ENCODE measurements at regions not wholly inside any gene's neighbourhood (a gene's known extent, or its start where the extent isn't known, plus 50 kb on each side); places are given as distances from the start of the nearest gene placed in this dataset.

DNA sequence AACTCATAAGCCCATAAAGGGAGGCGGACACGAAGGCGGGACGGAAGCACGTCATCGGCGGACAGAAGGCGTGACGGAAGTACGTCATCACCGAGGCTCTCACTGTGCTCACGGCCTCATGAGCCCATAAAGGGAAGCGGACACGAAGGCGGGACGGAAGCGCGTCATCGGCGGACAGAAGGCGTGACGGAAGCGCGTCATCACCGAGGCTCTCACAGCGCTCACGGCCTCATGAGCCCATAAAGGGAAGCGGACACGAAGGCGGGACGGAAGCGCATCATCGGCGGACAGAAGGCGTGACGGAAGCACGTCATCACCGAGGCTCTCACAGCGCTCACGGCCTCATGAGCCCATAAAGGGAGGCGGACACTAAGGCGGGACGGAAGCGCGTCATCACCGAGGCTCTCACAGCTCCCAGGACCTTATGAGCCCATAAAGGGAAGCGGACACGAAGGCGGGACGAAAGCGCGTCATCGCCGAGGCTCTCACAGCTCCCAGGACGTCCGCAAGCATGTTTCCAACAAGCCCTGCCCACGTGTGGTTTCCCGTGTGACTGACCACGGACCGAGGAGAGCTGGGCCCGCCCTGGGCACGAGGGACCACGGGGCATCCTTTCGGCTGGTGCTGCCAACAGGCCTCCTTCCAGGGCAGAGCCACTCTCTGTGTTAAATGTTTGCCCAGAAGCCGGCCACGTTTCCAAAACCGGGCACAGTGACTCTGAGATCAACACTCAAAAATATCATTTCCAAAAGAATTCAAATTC is 182.7 kb upstream of the SALL3 start:
- no peaks in the 10 kb centered on the region for H4K20me1 ChIP-seq (ENCODE audit: insufficient read depth, low read length)
- H3K4me1 ChIP-seq (ENCODE audit: insufficient read depth, low read length, poor library complexity, severe bottlenecking) = no peaks in the 10 kb centered on the region
- H3K36me3 ChIP-seq (ENCODE audit: insufficient read depth, low read length) = no peaks in the 10 kb centered on the region
- no peaks in the 10 kb centered on the region for H3K9me3 ChIP-seq (ENCODE audit: low read length)
- H2AFZ ChIP-seq (ENCODE audit: low read length) = no peak overlapping the region
- H3K9me2 ChIP-seq (ENCODE audit: insufficient read depth, low read length) = no peaks in the 10 kb centered on the region
- intact Hi-C loops (cut with micrococcal nuclease; ENCODE audit: unreplicated experiment) = no loop called here
- no peak for DNase-seq (ENCODE audit: low spot score)
- no peak overlapping the region for H3K4me2 ChIP-seq (ENCODE audit: low read length)
- ChIA-PET POLR2A (no interaction called here), CTCF (ENCODE audit: unreplicated experiment) (no interaction called here)
- H3K4me3 ChIP-seq (ENCODE audit: low read depth, low read length, poor library complexity, severe bottlenecking) = no peak overlapping the region
- TF ChIP-seq CTCF (conservative IDR thresholded peaks at IDR 0.05; ENCODE audit: low read length) (no peak), EZH2phosphoT487 (IDR thresholded peaks at IDR 0.05; ENCODE audit: borderline replicate concordance, low read depth, low read length) (no peak)
- no TSS peak for BruUV-seq (replicated peaks)
- H3K79me2 ChIP-seq (ENCODE audit: insufficient read depth, low read depth, low read length) = no peaks in the 10 kb centered on the region
- H3K27ac ChIP-seq (ENCODE audit: low read depth, low read length, poor library complexity, severe bottlenecking) = no peak overlapping the region

- no peak overlapping the region for H3K4me2 ChIP-seq (ENCODE audit: low read length)
- DNase-seq (ENCODE audit: low spot score) = no peak
- H3K4me1 ChIP-seq (ENCODE audit: insufficient read depth, low read length, poor library complexity, severe bottlenecking) = no peaks in the 10 kb centered on the region
- H4K20me1 ChIP-seq (ENCODE audit: insufficient read depth, low read length) = no peaks in the 10 kb centered on the region
- no peaks in the 10 kb centered on the region for H3K9me2 ChIP-seq (ENCODE audit: insufficient read depth, low read length)
- intact Hi-C loops (cut with micrococcal nuclease; ENCODE audit: unreplicated experiment) = no loop called here
- no peak overlapping the region for H3K4me3 ChIP-seq (ENCODE audit: low read depth, low read length, poor library complexity, severe bottlenecking)
- TF ChIP-seq EZH2phosphoT487 (IDR thresholded peaks at IDR 0.05; ENCODE audit: borderline replicate concordance, low read depth, low read length) = no peak
- no peak for TF ChIP-seq CTCF (conservative IDR thresholded peaks at IDR 0.05; ENCODE audit: low read length)
- ChIA-PET CTCF (ENCODE audit: unreplicated experiment) (no interaction called here), POLR2A (no interaction called here)
- H3K36me3 ChIP-seq (ENCODE audit: insufficient read depth, low read length) = no peaks in the 10 kb centered on the region
- H3K79me2 ChIP-seq (ENCODE audit: insufficient read depth, low read depth, low read length) = no peaks in the 10 kb centered on the region
- no peak overlapping the region for H2AFZ ChIP-seq (ENCODE audit: low read length)
- no peak overlapping the region for H3K27ac ChIP-seq (ENCODE audit: low read depth, low read length, poor library complexity, severe bottlenecking)
- BruUV-seq (replicated peaks) = no TSS peak
- H3K9me3 ChIP-seq (ENCODE audit: low read length) = no peaks in the 10 kb centered on the region
Observed at GRCh38 chr18:78797499-78797898, 182.1 kb upstream of the SALL3 start.

DNA sequence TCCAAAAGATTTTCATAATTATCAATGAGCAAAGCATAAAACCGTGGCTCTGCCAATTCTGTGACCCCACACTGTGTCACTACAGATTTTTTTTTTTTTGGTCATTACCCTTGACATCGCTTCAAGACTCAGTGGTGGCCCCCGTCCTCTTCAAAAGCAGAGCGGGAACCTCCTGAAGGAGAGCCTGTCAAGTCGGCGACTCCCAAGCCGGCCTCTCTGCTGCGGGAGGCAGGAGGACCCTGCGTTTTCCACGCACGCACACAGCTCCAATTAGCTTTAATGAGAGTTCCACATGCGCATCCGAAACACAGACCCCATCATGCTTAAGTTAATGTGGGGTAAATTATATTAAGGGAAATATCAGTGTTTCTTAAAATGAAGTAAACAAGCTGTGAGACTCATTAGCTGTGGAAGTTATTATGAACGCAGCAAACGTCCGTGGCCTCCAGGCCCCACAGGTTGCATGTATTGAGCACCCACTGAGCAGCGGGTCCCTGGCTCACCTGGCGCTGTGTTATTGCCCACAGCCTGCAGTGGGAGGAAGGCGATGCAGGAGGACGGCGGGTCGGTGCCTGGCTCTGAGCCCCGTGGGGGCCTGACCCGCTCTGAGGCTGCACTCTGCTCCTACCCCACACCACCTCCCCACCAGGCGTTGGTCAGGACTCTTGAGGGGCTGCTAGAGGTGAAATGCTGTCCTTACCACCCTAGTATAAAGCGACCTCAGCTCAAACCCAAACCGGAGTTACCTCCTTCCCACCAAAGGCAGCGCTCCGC is 181.0 kb upstream of the SALL3 start:
- DNase-seq (ENCODE audit: low spot score) = no peak
- no peak overlapping the region for H3K4me2 ChIP-seq (ENCODE audit: low read length)
- intact Hi-C loops (cut with micrococcal nuclease; ENCODE audit: unreplicated experiment) = no loop called here
- ChIA-PET POLR2A (no interaction called here), CTCF (ENCODE audit: unreplicated experiment) (no interaction called here)
- no peaks in the 10 kb centered on the region for H3K79me2 ChIP-seq (ENCODE audit: insufficient read depth, low read depth, low read length)
- H3K9me2 ChIP-seq (ENCODE audit: insufficient read depth, low read length) = no peaks in the 10 kb centered on the region
- no peaks in the 10 kb centered on the region for H4K20me1 ChIP-seq (ENCODE audit: insufficient read depth, low read length)
- H3K36me3 ChIP-seq (ENCODE audit: insufficient read depth, low read length) = no peaks in the 10 kb centered on the region
- TF ChIP-seq CTCF (conservative IDR thresholded peaks at IDR 0.05; ENCODE audit: low read length) (no peak), EZH2phosphoT487 (IDR thresholded peaks at IDR 0.05; ENCODE audit: borderline replicate concordance, low read depth, low read length) (no peak)
- H3K9me3 ChIP-seq (ENCODE audit: low read length) = no peaks in the 10 kb centered on the region
- H3K27ac ChIP-seq (ENCODE audit: low read depth, low read length, poor library complexity, severe bottlenecking) = no peak overlapping the region
- H3K4me3 ChIP-seq (ENCODE audit: low read depth, low read length, poor library complexity, severe bottlenecking) = no peak overlapping the region
- no TSS peak for BruUV-seq (replicated peaks)
- no peak overlapping the region for H2AFZ ChIP-seq (ENCODE audit: low read length)
- no peaks in the 10 kb centered on the region for H3K4me1 ChIP-seq (ENCODE audit: insufficient read depth, low read length, poor library complexity, severe bottlenecking)
